ENCODE measurements at regions not wholly inside any gene's neighbourhood (a gene's known extent, or its start where the extent isn't known, plus 50 kb on each side); places are given as distances from the start of the nearest gene placed in this dataset.

DNA sequence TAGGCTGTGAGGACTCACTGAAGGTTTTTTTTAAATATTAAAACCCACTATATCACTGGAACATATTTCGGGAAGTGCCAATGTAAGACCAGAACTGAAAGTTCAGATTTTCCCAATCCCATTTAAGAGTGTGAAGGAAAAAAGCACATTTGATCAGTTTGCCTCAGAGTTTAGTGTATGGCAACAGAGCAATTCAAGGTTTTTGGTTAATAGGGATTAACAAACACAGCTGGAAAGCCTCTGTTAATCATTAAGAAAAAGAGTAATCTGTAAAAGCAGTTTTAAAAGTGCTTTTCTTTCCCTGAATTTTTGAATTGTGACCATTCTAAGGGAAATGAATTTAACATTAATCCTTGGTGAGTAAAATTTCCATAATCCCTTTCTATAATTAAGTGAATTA is 60.4 kb downstream of the NPY5R start:
- no peak for DNase-seq
- H3K27ac ChIP-seq: peak overlapping the region in 1 of 4 donors; percentile 34

More for the DNA sequence above, 60.4 kb downstream of the NPY5R start:
- no peaks in the 10 kb centered on the region for H3K9me3 ChIP-seq
- peaks cover 0 to 7% (median 4%) of the 10 kb centered on the region in 4 donors for H3K4me1 ChIP-seq
- no peaks in the 10 kb centered on the region for H3K36me3 ChIP-seq
- TF ChIP-seq EP300 (IDR thresholded peaks at IDR 0.05; ENCODE audit: low read depth) (no peak), POLR2A (IDR thresholded peaks at IDR 0.05) (no peak), POLR2AphosphoS5 (IDR thresholded peaks at IDR 0.05) (no peak)
- TF ChIP-seq, protein P1, sequence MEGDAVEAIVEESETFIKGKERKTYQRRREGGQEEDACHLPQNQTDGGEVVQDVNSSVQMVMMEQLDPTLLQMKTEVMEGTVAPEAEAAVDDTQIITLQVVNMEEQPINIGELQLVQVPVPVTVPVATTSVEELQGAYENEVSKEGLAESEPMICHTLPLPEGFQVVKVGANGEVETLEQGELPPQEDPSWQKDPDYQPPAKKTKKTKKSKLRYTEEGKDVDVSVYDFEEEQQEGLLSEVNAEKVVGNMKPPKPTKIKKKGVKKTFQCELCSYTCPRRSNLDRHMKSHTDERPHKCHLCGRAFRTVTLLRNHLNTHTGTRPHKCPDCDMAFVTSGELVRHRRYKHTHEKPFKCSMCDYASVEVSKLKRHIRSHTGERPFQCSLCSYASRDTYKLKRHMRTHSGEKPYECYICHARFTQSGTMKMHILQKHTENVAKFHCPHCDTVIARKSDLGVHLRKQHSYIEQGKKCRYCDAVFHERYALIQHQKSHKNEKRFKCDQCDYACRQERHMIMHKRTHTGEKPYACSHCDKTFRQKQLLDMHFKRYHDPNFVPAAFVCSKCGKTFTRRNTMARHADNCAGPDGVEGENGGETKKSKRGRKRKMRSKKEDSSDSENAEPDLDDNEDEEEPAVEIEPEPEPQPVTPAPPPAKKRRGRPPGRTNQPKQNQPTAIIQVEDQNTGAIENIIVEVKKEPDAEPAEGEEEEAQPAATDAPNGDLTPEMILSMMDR (IDR thresholded peaks at IDR 0.05): no peak
- intact Hi-C loops (cut with DNase I; ENCODE audit: low total_unique reads): no loop called here
- in situ Hi-C loops (cut with MboI; ENCODE audit: low pct_ligation_motif_present in 1 of 4, low pct_unique_long_range_greater_than_20kb in 1 of 4, low sequenced_read_pairs in 3 of 4): no loop called here
- 73% methylated on average over 1 of the region's 1 CpG; no CpG with 5 or more reads in 1 of the 2 donors for WGBS, 2 donors (ENCODE audit: low coverage in 1 of 2)
- no peaks in the 10 kb centered on the region for H3K27me3 ChIP-seq
- no peak overlapping the region for H3K4me3 ChIP-seq
